CD4-positive, alpha-beta T cell treated with Interleukin-4 for 1 hour (primary cell): ENCODE measurements at regions not wholly inside any gene's neighbourhood (a gene's known extent, or its start where the extent isn't known, plus 50 kb on each side); places are given as distances from the start of the nearest gene placed in this dataset.

ENCODE experiments used
- DNase-seq, 2 donors: peaks; one replicate each; pipeline ENCODE4 v3.0.0-alpha.2; 2020 to 2022

GRCh38 chr10:83037653-83038052, 1101.7 kb upstream of the GHITM start:
- no peak for DNase-seq

- no peak for DNase-seq
Observed at GRCh38 chr10:83038631-83039030, 1100.7 kb upstream of the GHITM start.

- DNase-seq, result no peak
Observed at GRCh38 chr10:83045731-83046130, 1093.6 kb upstream of the GHITM start.

GRCh38 chr10:83050815-83051214, 1088.5 kb upstream of the GHITM start:
- no peak for DNase-seq

- no peak for DNase-seq
Observed at GRCh38 chr10:83062871-83063270, 1076.4 kb upstream of the GHITM start.

- no peak for DNase-seq
Observed at GRCh38 chr10:83073472-83073871, 1065.8 kb upstream of the GHITM start.

GRCh38 chr10:83075016-83075814, 1064.1 kb upstream of the GHITM start:
- DNase-seq, result no peak

GRCh38 chr10:83075815-83076355, 1063.4 kb upstream of the GHITM start:
- DNase-seq, result no peak

GRCh38 chr10:83076443-83076842, 1062.9 kb upstream of the GHITM start:
- no peak for DNase-seq

GRCh38 chr10:83078160-83078559, 1061.1 kb upstream of the GHITM start:
- no peak for DNase-seq

- DNase-seq, result no peak
Observed at GRCh38 chr10:83078645-83079044, 1060.7 kb upstream of the GHITM start.

- DNase-seq, result no peak
Observed at GRCh38 chr10:83083831-83084230, 1055.5 kb upstream of the GHITM start.

GRCh38 chr10:83089335-83089734, 1050.0 kb upstream of the GHITM start:
- no peak for DNase-seq

GRCh38 chr10:83104616-83105015, 1034.7 kb upstream of the GHITM start:
- no peak for DNase-seq

GRCh38 chr10:83108565-83109333, 1030.6 kb upstream of the GHITM start:
- no peak for DNase-seq

GRCh38 chr10:83119346-83119745, 1020.0 kb upstream of the GHITM start:
- no peak for DNase-seq

- DNase-seq, result no peak
Observed at GRCh38 chr10:83122336-83122735, 1017.0 kb upstream of the GHITM start.

- no peak for DNase-seq
Observed at GRCh38 chr10:83127942-83128575, 1011.2 kb upstream of the GHITM start.

- no peak for DNase-seq
Observed at GRCh38 chr10:83140811-83141210, 998.5 kb upstream of the GHITM start.

- DNase-seq, result no peak
Observed at GRCh38 chr10:83142074-83142563, 997.2 kb upstream of the GHITM start.

- no peak for DNase-seq
Observed at GRCh38 chr10:83144461-83144860, 994.8 kb upstream of the GHITM start.

- no peak for DNase-seq
Observed at GRCh38 chr10:83153714-83154113, 985.6 kb upstream of the GHITM start.

GRCh38 chr10:83164156-83164555, 975.2 kb upstream of the GHITM start:
- DNase-seq, result no peak
